Mammary epithelial cell (primary cell): ENCODE measurements at regions not wholly inside any gene's neighbourhood (a gene's known extent, or its start where the extent isn't known, plus 50 kb on each side); places are given as distances from the start of the nearest gene placed in this dataset.
A peak's percentile ranks its signal among the peaks of the same experiment; 100 is the strongest.

Source experiments
- EZH2 ChIP-seq: IDR thresholded peaks from 2 replicates; pipeline ENCODE4 v1.6.1; 2012; ENCODE audit warnings: low read length, inconsistent platforms, borderline replicate concordance
- TF ChIP-seq, protein P1 (sequence below), 2 donors: IDR thresholded peaks in 1 of 2; conservative IDR thresholded peaks in 1 of 2; 2 replicates each; pipeline ENCODE4 v1.5.1; 2011 to 2012; ENCODE audit warnings: inconsistent platforms in 2 of 2, low read length in 2 of 2, mild to moderate bottlenecking in 2 of 2, control low read depth in 1 of 2, low read depth in 1 of 2; ENCODE audit not compliant: insufficient read depth in 1 of 2; ENCODE audit errors: extremely low read depth in 1 of 2

DNA sequence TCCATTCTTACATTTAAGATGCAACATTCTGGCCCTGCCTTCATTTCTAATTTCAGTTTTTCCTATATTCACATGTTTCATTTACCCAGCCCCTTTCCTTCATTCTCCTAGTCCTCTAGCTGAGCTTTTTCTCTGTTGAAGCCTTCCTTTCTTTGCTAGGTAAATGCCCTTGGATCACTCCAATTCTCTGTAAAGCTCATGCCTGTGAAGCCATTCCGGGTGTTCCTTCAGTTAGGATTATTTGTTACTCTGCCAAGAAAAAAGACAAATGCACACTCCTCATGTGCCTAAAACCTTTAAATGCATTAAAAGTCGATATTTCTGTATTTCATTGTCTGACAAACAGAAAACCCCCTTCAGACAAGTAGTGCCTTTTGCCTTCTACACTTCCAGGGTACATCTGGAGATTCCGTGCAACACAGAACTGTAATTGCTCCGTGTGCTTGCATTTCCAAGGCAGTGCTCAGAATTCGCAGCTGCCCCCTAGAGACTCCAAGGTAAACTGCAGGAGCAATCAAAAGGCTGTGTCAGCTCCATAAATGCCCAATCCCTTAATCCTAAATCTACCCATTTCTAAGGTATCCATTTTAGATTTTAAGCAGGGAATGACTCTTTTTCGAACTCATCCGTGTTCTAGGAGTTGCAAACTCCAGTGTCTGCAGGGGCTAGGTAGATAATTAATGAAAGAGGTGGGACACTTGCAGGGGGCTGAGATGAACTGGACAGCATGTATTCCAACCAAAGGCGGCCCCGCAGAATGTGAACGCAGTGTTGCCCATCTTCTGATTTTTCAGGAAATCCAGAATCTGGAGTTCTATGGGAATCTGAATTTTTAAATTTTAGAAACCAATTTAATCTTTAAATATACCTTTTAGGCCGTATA is 320.2 kb downstream of the GRIN2B start:
- TF ChIP-seq, protein P1, sequence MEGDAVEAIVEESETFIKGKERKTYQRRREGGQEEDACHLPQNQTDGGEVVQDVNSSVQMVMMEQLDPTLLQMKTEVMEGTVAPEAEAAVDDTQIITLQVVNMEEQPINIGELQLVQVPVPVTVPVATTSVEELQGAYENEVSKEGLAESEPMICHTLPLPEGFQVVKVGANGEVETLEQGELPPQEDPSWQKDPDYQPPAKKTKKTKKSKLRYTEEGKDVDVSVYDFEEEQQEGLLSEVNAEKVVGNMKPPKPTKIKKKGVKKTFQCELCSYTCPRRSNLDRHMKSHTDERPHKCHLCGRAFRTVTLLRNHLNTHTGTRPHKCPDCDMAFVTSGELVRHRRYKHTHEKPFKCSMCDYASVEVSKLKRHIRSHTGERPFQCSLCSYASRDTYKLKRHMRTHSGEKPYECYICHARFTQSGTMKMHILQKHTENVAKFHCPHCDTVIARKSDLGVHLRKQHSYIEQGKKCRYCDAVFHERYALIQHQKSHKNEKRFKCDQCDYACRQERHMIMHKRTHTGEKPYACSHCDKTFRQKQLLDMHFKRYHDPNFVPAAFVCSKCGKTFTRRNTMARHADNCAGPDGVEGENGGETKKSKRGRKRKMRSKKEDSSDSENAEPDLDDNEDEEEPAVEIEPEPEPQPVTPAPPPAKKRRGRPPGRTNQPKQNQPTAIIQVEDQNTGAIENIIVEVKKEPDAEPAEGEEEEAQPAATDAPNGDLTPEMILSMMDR (conservative IDR thresholded peaks at IDR 0.05 in 1 of 2, IDR thresholded peaks at IDR 0.05 in 1 of 2; ENCODE audit: extremely low read depth in 1 of 2, insufficient read depth in 1 of 2, low read depth in 1 of 2, low read length in 2 of 2) = peak; percentile 93 to 95
- TF ChIP-seq EZH2 = no peak
